Heart right ventricle (tissue), 16 donors: ENCODE measurements at regions not wholly inside any gene's neighbourhood (a gene's known extent, or its start where the extent isn't known, plus 50 kb on each side); places are given as distances from the start of the nearest gene placed in this dataset.
A peak's percentile ranks its signal among the peaks of the same experiment; 100 is the strongest.

Experiments used
- ATAC-seq, 8 donors: fragments of 200-7000 bp; cut with Tn5 transposase; one replicate each; pipeline ENCODE4 v1.9.1; 2020; ENCODE audit warnings: mild to moderate bottlenecking in 8 of 8, moderate library complexity in 8 of 8, moderate number of reproducible peaks in 1 of 8
- DNase-seq, 2 donors: peaks; one replicate each; pipeline ENCODE4 v3.0.0-alpha.2; 2020
- H3K27ac ChIP-seq, 10 donors: fragments of 200-600 bp; sonication (generic) in 2 of 10; one replicate each; pipeline versions ENCODE4 v1.5.0 to v1.8.0; 2020 to 2022; ENCODE audit warnings: mild to moderate bottlenecking in 3 of 10
- H3K27me3 ChIP-seq, 7 donors: fragments of 200-600 bp; one replicate each; pipeline ENCODE4 v1.8.0; 2021 to 2022; ENCODE audit warnings: mild to moderate bottlenecking in 2 of 7
- H3K36me3 ChIP-seq, 9 donors: fragments of 200-600 bp; sonication (generic) in 1 of 9; one replicate each; pipeline versions ENCODE4 v1.5.0 to v1.8.0; 2020 to 2022; ENCODE audit warnings: mild to moderate bottlenecking in 2 of 9
- H3K4me1 ChIP-seq, 9 donors: fragments of 200-600 bp; sonication (generic) in 1 of 9; one replicate each; pipeline versions ENCODE4 v1.5.0 to v1.8.0; 2020 to 2022; ENCODE audit warnings: mild to moderate bottlenecking in 4 of 9
- H3K4me3 ChIP-seq, 10 donors: fragments of 200-600 bp; sonication (generic) in 2 of 10; one replicate each; pipeline versions ENCODE4 v1.5.0 to v1.8.0; 2020 to 2022; ENCODE audit warnings: mild to moderate bottlenecking in 7 of 10, moderate library complexity in 2 of 10
- H3K9me3 ChIP-seq, 11 donors: fragments of 200-600 bp in 10 of 11; sonication (generic) in 2 of 11; one replicate each; pipeline versions ENCODE4 v1.5.0 to v1.8.0; 2013 to 2022; ENCODE audit warnings: mild to moderate bottlenecking in 2 of 11, control low read depth in 1 of 11, moderate library complexity in 1 of 11
- CTCF ChIP-seq, 9 donors: fragments of 200-600 bp; sonication (generic) in 2 of 9; IDR thresholded peaks; one replicate each; pipeline versions ENCODE4 v1.5.0 to v1.8.0; 2021 to 2022; ENCODE audit warnings: antibody characterized with exemption in 9 of 9, mild to moderate bottlenecking in 5 of 9, moderate library complexity in 1 of 9
- WGBS, 2 donors: extraction: QIAGEN DNeasy Blood & Tissue Kit; methylation state at CpG; one replicate each; pipeline ENCODE4 v1.1.7; 2013; ENCODE audit warnings: inconsistent platforms in 1 of 2; 5-methylcytosine and 5-hydroxymethylcytosine counted together
- intact Hi-C, 10 donors: fragments of 100-400 bp; cut with DNase I; formaldehyde crosslinking; loops; one replicate each; pipeline versions ENCODE4 v1.11.1 to v1.14.2; 2022
- donor health status: Arrhythmogenic right ventricular cardiomyopathy.
- donor health status: ischemic (EF 13 %, LVEDD 7.1; RV severe dilation, severe dysfunction).
- donor health status: healthy with polysubstance abuse.
- donor health status: DM: no; HTN: yes; CAD: no.
- donor health status: DM: no; HTN: no; CAD: no.
- donor health status: ischemic (EF 25% LVEDD 6.9; RV normal size, moderate dysfunction).
- donor health status: ischemic (EF 25% LVEDD 5.7; RV mildly dilated, moderate dysfunction).
- donor health status: healthy.
- donor health status: DM: yes; HTN: yes; CAD: no.
- donor health status: Ischemic cardiomyopathy.
- donor health status: ischemic (EF 35%, LVEDD 5.7; RV mildly dilated, moderate dysfunction).
- donor health status: nonischemic (EF 11% LVEDD 7.7; RV severe dilation, severe dysfunction).
- donor health status: DM: yes; HTN: yes; CAD: no.
- donor health status: PGD.
- donor health status: ischemic (EF 29% LVEDD 5.4; RV normal size, mild dysfunction).
- donor health status: nonischemic (EF 23%, LVEDD 6.1; RV moderate dilation, normal function).

- TF ChIP-seq CTCF (IDR thresholded peaks at IDR 0.05) = no peak
- H3K27ac ChIP-seq = peak overlapping the region in 3 of 10 donors; percentile 17 to 48 (median 35)
- WGBS, 2 donors = 43 to 54% methylated on average over 4 of the region's 4 CpGs
Measured at GRCh38 chr11:128235958-128236357, 351.4 kb downstream of the ETS1 start.

DNA sequence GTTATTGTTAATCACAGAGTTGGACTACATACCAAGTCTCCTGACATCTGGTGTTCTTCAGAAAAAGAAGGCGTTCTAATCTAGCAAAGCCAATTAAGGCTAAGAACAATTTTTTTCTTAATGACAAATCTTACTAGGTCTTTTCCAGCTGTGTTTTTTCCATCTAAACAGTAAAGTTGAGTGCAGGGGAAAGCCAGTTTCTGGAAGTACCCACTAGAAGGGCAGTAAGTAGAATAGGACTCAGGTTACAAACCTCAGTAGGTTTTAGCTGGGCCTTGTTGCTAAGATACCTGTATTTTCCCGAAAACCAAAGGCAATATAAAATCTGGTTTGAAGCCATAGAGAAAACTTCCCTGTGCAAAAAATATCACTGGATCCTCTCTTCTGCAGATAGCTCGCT, 351.9 kb downstream of the ETS1 start:
- 68 to 75% methylated on average over 3 of the region's 3 CpGs for WGBS, 2 donors
- peak overlapping the region in 3 of 10 donors; percentile 17 to 48 (median 35) for H3K27ac ChIP-seq
- no peak overlapping the region for H3K4me3 ChIP-seq
- TF ChIP-seq CTCF (IDR thresholded peaks at IDR 0.05) = no peak
- ATAC-seq (no peak), DNase-seq (no peak)
- H3K9me3 ChIP-seq = no peaks in the 10 kb centered on the region
- H3K36me3 ChIP-seq = no peaks in the 10 kb centered on the region
- H3K4me1 ChIP-seq = peaks cover 0 to 12% (median 0%) of the 10 kb centered on the region in 9 donors
- no peaks in the 10 kb centered on the region for H3K27me3 ChIP-seq
- intact Hi-C loops = no loop called here

More at GRCh38 chr11:128235958-128236357, 351.4 kb downstream of the ETS1 start:
- Histone ChIP-seq H3K4me3 (no peak overlapping the region), H3K27me3 (no peaks in the 10 kb centered on the region), H3K36me3 (no peaks in the 10 kb centered on the region), H3K9me3 (no peaks in the 10 kb centered on the region), H3K4me1 (peaks cover 0 to 13% (median 3%) of the 10 kb centered on the region in 9 donors)
- ATAC-seq (peak in 1 of 8 donors; percentile 29), DNase-seq (no peak)
- intact Hi-C loops = no loop called here

DNA sequence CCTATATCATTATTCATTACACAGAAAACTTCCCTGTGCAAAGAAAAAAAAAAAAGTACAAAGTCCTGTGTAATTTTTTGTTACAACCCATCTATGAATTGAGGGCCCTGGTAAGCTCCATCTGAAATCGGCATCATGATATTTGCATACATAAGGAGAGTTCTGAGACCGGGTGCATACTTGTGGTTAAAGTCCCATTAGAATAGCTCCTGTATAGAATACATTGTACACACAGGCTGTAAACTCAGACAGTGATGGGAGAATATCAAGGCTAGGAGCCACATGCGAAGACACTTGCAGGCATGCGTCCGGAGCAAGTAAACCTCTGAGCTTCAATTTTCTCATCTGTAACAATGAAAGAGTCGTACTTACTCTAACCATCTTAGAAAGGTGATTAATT, 353.2 kb downstream of the ETS1 start:
- Histone ChIP-seq H3K4me1 (peaks cover 0 to 14% (median 0%) of the 10 kb centered on the region in 9 donors), H3K36me3 (no peaks in the 10 kb centered on the region), H3K9me3 (no peaks in the 10 kb centered on the region), H3K27me3 (no peaks in the 10 kb centered on the region), H3K4me3 (no peak overlapping the region), H3K27ac (no peak overlapping the region)
- no peak for DNase-seq
- no peak for ATAC-seq
- WGBS, 2 donors = 97 to 98% methylated on average over 6 of the region's 6 CpGs
- intact Hi-C loops = no loop called here
- no peak for TF ChIP-seq CTCF (IDR thresholded peaks at IDR 0.05)

GRCh38 chr11:128232588-128232987, 354.8 kb downstream of the ETS1 start:
- Histone ChIP-seq H3K36me3 (no peaks in the 10 kb centered on the region), H3K4me3 (no peak overlapping the region), H3K4me1 (peaks cover 0 to 9% (median 0%) of the 10 kb centered on the region in 9 donors), H3K27ac (no peak overlapping the region), H3K9me3 (no peaks in the 10 kb centered on the region), H3K27me3 (no peaks in the 10 kb centered on the region)
- 84 to 86% methylated on average over 5 of the region's 5 CpGs for WGBS, 2 donors
- ATAC-seq (no peak), DNase-seq (no peak)
- TF ChIP-seq CTCF (IDR thresholded peaks at IDR 0.05) = no peak
- intact Hi-C loops = no loop called here
